Muscle of back (tissue), 3 donors: ENCODE measurements at regions not wholly inside any gene's neighbourhood (a gene's known extent, or its start where the extent isn't known, plus 50 kb on each side); places are given as distances from the start of the nearest gene placed in this dataset.
"Not testable (repeated sequence)": the region's sequence is repeated elsewhere in the genome, so short reads cannot be mapped to it uniquely, and the experiment has no call there.

Source experiments
- DNase-seq, 3 donors: peaks; one replicate each; pipeline versions ENCODE4 v3.0.0 to v3.0.0-alpha.2; 2013

DNA sequence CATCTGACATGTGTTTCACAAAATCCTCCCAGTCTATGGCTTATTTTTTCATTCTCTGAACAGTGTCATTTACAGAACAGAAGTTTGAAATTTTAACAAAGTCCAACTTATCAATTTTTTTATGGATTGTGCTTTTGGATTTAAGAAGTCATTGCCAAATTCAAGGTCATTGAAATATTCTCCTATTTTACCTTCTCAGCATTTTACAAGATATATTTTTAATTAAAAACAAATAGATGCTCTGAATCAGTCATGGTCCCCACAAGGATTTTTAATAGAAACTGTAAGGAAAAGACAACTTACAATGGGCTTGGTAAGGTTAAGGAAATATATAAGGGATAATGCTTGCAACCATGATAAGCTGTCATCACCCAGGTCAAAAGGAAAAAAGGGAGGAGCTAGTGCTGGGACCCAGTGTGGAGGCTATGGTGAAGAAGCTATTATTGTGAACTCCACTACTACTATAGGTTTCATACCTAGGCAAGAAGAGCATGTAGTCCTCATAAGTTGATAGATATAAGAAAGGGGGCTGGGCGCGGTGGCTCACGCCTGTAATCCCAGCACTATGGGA lies 144.5 kb upstream of the KCNJ15 start:
- no peak for DNase-seq

- no peak for DNase-seq
Measured at GRCh38 chr21:38114717-38115333, 142.0 kb upstream of the KCNJ15 start.

DNA sequence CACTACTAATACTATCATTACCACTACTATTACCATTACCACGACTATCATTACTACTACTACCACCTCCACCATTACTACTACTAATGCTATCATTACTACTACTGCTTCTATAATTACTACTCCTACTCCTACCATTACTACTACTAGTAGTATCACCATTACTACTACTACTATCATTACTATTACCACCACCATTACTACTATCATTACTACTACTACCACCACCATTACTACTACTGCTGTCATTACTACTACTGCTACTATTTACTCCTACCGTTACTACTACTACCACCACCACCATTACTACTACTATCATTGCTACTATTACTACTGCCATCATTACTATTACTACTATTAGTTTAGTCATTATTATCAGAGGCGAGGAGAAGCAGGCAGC lies 140.9 kb upstream of the KCNJ15 start:
- no peak for DNase-seq

GRCh38 chr21:38119793-38120192 lies 137.0 kb upstream of the KCNJ15 start:
- no peak for DNase-seq

DNA sequence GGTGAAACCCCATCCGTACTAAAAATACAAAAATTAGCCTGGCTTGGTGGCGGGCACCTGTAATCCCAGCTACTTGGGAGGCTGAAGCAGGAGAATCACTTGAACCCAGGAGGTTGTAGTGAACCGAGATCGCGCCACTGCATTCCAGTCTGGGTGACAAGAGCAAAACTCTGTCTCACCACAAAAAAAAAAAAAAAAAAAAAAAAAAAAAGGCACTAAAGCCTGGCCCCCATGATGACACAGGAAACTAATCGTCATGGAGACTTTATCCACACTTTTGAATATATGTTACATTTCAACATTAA lies 136.2 kb upstream of the KCNJ15 start:
- not testable (repeated sequence) for DNase-seq

- no peak for DNase-seq
Measured at GRCh38 chr21:38120984-38121855, 135.6 kb upstream of the KCNJ15 start.

GRCh38 chr21:38121888-38122720 lies 134.7 kb upstream of the KCNJ15 start:
- DNase-seq = no peak

- DNase-seq = no peak
Measured at GRCh38 chr21:38123626-38124025, 133.2 kb upstream of the KCNJ15 start.

DNA sequence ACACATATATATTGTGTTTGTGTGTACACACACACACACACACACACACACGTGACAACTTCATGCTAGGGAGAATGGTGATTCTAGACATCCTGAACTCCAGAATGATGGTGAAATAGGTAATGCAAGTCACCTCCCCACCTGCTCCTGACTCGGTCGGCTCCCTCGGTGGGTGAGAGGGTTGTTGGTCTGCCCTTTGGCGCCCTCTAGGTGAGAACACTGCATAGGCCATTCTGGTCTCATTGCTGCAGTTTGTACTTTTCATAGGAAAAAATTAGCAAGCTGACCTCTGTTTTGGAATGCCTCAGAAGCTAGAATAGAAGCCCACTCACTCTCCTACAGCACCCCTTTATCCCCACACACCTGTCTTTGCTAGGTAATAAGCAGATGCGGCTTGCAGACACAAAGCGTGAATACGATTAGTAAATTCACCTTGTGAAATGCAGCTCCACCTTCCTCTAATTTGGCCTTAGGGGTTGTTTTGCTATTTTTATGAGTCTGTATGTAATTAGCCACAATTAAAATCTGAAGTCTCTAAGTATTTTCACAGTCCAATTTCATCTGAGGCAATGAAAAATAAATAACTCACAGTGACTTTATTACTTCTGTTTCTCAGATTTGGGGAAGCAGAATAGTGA lies 130.0 kb upstream of the KCNJ15 start:
- peak; percentile 22 to 63 (median 34) for DNase-seq

DNA sequence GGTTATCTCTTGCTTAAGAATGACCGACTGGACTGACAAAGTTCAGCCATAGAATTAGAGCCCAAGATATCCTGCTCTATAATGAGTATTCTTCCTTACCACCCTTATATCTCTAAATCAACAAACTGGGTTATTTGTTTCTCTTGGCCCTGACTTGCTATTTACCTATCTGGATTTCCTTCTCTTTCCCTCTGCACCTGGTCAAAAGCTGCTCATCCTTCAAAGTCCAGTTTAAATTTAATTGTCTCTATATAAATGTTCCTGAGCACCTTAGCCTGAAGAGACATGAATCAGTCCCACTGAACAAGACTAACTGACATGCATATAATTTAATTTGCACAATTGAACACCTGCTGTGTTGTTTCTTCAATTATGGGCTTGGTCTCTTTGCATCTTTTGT lies 127.1 kb upstream of the KCNJ15 start:
- no peak for DNase-seq

DNA sequence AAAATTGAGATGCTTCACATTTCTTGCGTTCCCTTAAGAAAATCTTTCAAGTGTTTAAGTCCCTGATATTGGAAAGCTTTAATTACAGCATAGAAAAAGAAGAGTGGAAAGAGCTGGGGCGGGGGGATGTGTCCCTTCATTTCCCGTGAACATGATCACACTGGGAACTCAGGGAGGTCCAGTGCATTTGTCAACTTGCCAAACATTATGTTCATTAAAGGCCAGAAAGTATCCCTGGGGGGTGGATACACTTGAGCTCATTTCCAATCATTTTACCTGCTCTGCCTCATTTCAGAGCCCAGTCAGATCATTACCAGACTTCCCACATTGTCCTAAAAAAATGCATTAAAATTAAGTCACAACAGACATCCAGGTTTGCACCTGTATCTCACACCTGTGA lies 123.6 kb upstream of the KCNJ15 start:
- no peak for DNase-seq

DNA sequence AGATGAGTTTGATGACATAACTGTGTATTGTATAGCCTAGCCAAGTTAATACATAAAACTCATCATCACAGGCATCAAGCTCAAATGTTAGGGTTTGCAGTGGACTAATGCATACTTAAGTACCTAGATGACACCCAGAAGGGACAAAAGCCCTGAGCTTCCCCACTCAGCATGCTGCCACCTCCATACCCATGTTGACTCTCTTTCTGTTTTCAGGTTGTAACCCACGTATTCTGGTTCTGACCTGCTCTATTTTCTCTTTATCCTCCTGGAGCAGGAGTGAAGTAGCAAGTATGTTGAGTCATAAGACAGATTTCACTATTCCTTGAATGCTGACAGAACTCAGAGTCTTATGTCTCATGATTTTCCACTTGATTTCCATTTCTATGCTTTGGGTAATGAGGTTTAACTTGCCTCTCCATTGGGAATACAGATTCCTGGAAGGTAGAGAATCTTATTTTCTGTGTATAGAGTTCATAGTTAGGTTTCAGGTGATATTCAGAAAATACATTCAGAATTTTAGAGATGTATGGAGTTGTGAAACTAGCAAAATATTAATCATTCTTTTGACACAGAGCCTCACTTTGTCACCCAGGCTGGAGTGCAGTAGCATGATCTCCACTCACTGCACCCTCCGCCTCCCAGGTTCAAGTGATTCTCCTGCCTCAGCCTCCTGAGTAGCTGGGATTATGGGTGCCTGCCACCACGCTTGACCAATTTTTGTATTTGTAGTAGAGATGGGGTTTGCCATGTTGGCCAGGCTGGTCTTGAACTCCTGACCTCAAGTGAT lies 122.5 kb upstream of the KCNJ15 start:
- no peak for DNase-seq

GRCh38 chr21:38136201-38136600 lies 120.6 kb upstream of the KCNJ15 start:
- DNase-seq = peak in 2 of 3 donors; percentile 22 to 35

GRCh38 chr21:38139380-38140168 lies 117.2 kb upstream of the KCNJ15 start:
- no peak for DNase-seq

DNA sequence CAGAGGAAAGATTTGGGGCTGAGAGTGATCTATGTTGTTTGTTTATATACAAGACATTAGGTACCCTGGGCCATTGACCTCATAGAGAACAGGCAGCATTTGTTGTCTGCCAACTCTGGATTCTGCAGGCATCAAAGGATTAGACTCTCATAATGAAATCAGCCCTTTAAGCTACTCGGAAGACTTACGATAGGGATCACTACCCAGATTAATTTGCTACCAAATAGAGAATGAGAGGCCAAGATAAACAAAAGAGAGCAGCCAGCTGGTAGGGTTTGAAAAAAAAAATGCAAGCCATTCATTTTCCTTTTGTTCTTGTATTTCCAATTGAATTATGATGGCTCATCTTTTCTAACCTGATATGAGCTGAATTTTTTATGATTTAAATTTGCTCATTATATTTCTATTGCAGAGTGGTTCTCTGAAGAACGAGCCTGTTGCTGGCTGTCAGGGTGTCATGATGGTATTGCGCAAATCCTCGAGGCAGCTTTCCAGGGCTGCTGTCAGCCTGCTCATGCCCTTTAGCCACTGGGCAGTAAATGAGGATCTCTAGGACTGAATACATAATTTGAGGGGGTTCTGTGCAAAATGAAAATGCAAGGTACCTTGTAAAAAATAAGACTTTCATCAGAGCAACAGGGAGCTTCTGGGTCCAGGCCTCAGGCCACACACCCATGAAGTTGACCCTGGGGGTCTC lies 116.4 kb upstream of the KCNJ15 start:
- no peak for DNase-seq

- no peak for DNase-seq
Measured at GRCh38 chr21:38142224-38142623, 114.6 kb upstream of the KCNJ15 start.

- DNase-seq = no peak
Measured at GRCh38 chr21:38144193-38144592, 112.6 kb upstream of the KCNJ15 start.

- no peak for DNase-seq
Measured at GRCh38 chr21:38145104-38145503, 111.7 kb upstream of the KCNJ15 start.

DNA sequence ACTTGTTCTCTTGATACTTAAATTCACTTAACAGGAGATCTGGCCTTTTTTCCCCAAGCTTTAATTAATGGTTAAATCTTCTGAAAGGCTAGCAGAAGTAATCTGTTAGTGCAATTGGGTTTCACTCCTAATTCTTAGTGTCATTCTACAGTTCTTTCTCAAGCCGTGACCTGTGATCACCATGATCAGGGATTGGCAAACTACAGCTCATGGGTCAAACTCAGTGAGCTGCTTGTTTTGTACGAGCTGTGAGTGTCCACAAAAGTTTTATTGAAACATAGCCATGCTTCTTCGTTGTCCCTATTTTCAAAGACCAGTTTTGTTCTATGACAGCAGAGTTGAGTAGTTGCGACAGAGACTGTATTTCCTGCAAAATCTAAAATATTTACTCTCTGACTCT lies 109.4 kb upstream of the KCNJ15 start:
- DNase-seq = no peak

GRCh38 chr21:38148046-38148445 lies 108.7 kb upstream of the KCNJ15 start:
- no peak for DNase-seq
